Epithelial cell of proximal tubule (primary cell): ENCODE measurements at regions not wholly inside any gene's neighbourhood (a gene's known extent, or its start where the extent isn't known, plus 50 kb on each side); places are given as distances from the start of the nearest gene placed in this dataset.

Source experiments
- DNase-seq: peaks from one replicate; pipeline ENCODE4 v3.0.0-alpha.2; 2011; ENCODE audit warnings: low read depth
- H3K4me3 ChIP-seq: 2 replicates; pipeline ENCODE4 v1.5.1; 2011; ENCODE audit warnings: low read depth, mild to moderate bottlenecking, low read length
- CTCF ChIP-seq: conservative IDR thresholded peaks from 2 replicates; pipeline ENCODE4 v1.5.1; 2012; ENCODE audit warnings: low read depth, mild to moderate bottlenecking, low read length

- DNase-seq = no peak
- H3K4me3 ChIP-seq = no peak overlapping the region
- TF ChIP-seq CTCF = no peak
Measured at GRCh38 chr2:58358026-58358425, 116.9 kb upstream of the FANCL start.

GRCh38 chr2:58357521-58357920 lies 116.4 kb upstream of the FANCL start:
- no peak for DNase-seq
- no peak for TF ChIP-seq CTCF
- H3K4me3 ChIP-seq = no peak overlapping the region

GRCh38 chr2:58354230-58354629 lies 113.1 kb upstream of the FANCL start:
- no peak overlapping the region for H3K4me3 ChIP-seq
- no peak for TF ChIP-seq CTCF
- DNase-seq = no peak

GRCh38 chr2:58350484-58350883 lies 109.4 kb upstream of the FANCL start:
- DNase-seq = no peak
- no peak for TF ChIP-seq CTCF
- no peak overlapping the region for H3K4me3 ChIP-seq

GRCh38 chr2:58347810-58348209 lies 106.7 kb upstream of the FANCL start:
- DNase-seq = no peak
- no peak for TF ChIP-seq CTCF
- H3K4me3 ChIP-seq = no peak overlapping the region

- DNase-seq = no peak
- H3K4me3 ChIP-seq = no peak overlapping the region
- TF ChIP-seq CTCF = no peak
Measured at GRCh38 chr2:58341047-58341446, 99.9 kb upstream of the FANCL start.

GRCh38 chr2:58339548-58340243 lies 98.6 kb upstream of the FANCL start:
- DNase-seq = no peak
- H3K4me3 ChIP-seq = no peak overlapping the region
- no peak for TF ChIP-seq CTCF
